H1 (cell line): ENCODE measurements at regions not wholly inside any gene's neighbourhood (a gene's known extent, or its start where the extent isn't known, plus 50 kb on each side); places are given as distances from the start of the nearest gene placed in this dataset.
A peak's percentile ranks its signal among the peaks of the same experiment; 100 is the strongest.

Experiments used
- CEBPB ChIP-seq: IDR thresholded peaks from 2 replicates; pipeline ENCODE4 v1.6.1; 2012; ENCODE audit warnings: low read depth, low read length
- CTBP2 ChIP-seq: IDR thresholded peaks from 2 replicates; pipeline ENCODE4 v1.7.0; 2011; ENCODE audit warnings: borderline replicate concordance, mild to moderate bottlenecking, moderate library complexity, mixed read lengths, low read length; ENCODE audit not compliant: insufficient read depth, insufficient read length
- EZH2 ChIP-seq: fragments of 200-600 bp; sonication (generic); IDR thresholded peaks from 2 replicates; pipeline ENCODE4 v1.7.1; 2012; ENCODE audit warnings: low read depth, mild to moderate bottlenecking, moderate library complexity, low read length, inconsistent platforms; ENCODE audit not compliant: severe bottlenecking
- HDAC6 ChIP-seq: IDR thresholded peaks from one replicate; pipeline ENCODE4 v1.7.1; 2012; ENCODE audit warnings: low read depth, mild to moderate bottlenecking, inconsistent platforms, low read length, moderate library complexity
- JUND ChIP-seq: IDR thresholded peaks from 2 replicates; pipeline ENCODE4 v1.6.1; 2011; ENCODE audit warnings: mild to moderate bottlenecking, improper control_type of control experiment, low read length
- POLR2A ChIP-seq, 2 experiments: IDR thresholded peaks; 1 replicate in 1 of 2; 2 replicates in 1 of 2; pipeline ENCODE4 v1.6.1; 2011; ENCODE audit warnings: low read depth in 2 of 2, low read length in 2 of 2, mild to moderate bottlenecking in 2 of 2; ENCODE audit errors: control extremely low read depth in 1 of 2
- POLR2AphosphoS5 ChIP-seq: IDR thresholded peaks from 2 replicates; pipeline ENCODE4 v1.6.1; 2011; ENCODE audit warnings: low read depth, low read length
- RNF2 ChIP-seq: fragments of 200-900, 300-1000 bp; sonication (generic); IDR thresholded peaks from 2 replicates; pipeline ENCODE4 v1.7.1; 2016; ENCODE audit warnings: borderline replicate concordance, low read depth, mild to moderate bottlenecking, antibody characterized with exemption, low read length; ENCODE audit not compliant: poor library complexity, severe bottlenecking; ENCODE audit errors: missing control alignments
- SUZ12 ChIP-seq: fragments of 200-600 bp; sonication (generic); IDR thresholded peaks from 2 replicates; pipeline ENCODE4 v1.6.1; 2012; ENCODE audit warnings: mild to moderate bottlenecking, inconsistent platforms, low read length, moderate library complexity, mixed read lengths
- TAF1 ChIP-seq: IDR thresholded peaks from 2 replicates; pipeline ENCODE4 v1.6.1; 2011; ENCODE audit warnings: mild to moderate bottlenecking, low read depth, low read length
- TF ChIP-seq, protein P1 (sequence below), 3 experiments: IDR thresholded peaks; 1 replicate in 2 of 3; 2 replicates in 1 of 3; pipeline versions ENCODE4 v1.5.1 to v1.6.1; 2011; ENCODE audit warnings: low read length in 3 of 3, mild to moderate bottlenecking in 3 of 3, inconsistent platforms in 2 of 3, low read depth in 1 of 3, moderate library complexity in 1 of 3; ENCODE audit not compliant: insufficient read depth in 1 of 3; ENCODE audit errors: control extremely low read depth in 1 of 3

DNA sequence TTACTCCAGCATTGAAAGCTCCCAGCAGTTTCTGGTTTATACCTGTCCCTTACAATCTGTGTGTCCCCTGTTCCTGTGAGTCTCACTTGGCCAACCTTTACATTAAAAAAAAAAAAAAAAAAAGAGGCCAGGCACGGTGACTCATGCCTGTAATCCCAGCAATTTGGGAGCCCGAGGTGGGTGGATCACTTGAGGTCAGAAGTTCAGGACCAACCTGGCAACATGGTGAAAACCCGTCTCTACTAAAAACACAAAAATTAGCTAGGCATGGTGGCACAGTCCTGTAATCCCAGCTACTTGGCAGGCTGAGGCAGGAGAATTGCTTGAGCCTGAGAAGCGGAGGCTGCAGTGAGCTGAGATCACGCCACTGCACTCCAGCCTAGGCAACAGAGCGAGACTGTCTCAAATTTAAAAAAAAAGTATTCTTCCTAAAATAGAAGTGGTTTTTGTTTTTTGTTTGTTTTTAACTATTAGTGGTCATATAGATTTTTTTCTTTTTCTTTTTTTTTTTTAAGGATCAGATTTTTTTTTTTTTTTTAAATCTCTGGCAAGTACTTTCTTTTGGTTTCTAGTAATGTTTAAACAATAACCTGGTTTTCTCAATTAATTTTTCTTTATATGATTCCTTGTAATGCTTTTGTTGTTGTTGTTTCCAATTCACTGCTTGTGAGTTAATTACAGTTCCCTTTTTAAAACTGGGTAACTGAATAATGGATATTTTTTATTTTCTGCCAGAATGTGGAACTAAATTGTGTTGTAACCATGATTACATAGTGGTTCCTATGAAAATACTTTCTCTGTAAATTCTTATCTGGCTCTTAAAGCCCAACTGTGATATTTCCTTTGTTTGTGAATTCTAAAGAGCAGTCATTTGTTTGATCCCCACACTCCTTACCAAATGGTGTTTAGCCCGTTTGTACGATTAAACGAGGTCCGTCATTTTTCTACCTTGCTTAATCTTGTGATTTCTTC is 116.8 kb downstream of the CTAGE1 start:
- TF ChIP-seq POLR2AphosphoS5: no peak
- TF ChIP-seq TAF1: no peak
- no peak for TF ChIP-seq CEBPB
- TF ChIP-seq, protein P1, sequence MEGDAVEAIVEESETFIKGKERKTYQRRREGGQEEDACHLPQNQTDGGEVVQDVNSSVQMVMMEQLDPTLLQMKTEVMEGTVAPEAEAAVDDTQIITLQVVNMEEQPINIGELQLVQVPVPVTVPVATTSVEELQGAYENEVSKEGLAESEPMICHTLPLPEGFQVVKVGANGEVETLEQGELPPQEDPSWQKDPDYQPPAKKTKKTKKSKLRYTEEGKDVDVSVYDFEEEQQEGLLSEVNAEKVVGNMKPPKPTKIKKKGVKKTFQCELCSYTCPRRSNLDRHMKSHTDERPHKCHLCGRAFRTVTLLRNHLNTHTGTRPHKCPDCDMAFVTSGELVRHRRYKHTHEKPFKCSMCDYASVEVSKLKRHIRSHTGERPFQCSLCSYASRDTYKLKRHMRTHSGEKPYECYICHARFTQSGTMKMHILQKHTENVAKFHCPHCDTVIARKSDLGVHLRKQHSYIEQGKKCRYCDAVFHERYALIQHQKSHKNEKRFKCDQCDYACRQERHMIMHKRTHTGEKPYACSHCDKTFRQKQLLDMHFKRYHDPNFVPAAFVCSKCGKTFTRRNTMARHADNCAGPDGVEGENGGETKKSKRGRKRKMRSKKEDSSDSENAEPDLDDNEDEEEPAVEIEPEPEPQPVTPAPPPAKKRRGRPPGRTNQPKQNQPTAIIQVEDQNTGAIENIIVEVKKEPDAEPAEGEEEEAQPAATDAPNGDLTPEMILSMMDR (IDR thresholded peaks at IDR 0.05; ENCODE audit: control extremely low read depth in 1 of 3, insufficient read depth in 1 of 3, low read depth in 1 of 3, low read length in 3 of 3): no peak
- TF ChIP-seq RNF2: no peak
- no peak for TF ChIP-seq EZH2
- TF ChIP-seq JUND: 0 out of 2 replicates have a peak, but pooled peaks have one; percentile 47
- TF ChIP-seq HDAC6: no peak
- TF ChIP-seq SUZ12: no peak
- no peak for TF ChIP-seq CTBP2
- no peak for TF ChIP-seq POLR2A (IDR thresholded peaks at IDR 0.05; ENCODE audit: control extremely low read depth in 1 of 2, low read depth in 2 of 2, low read length in 2 of 2)
